Neural cell (in vitro differentiated cells): ENCODE measurements at regions not wholly inside any gene's neighbourhood (a gene's known extent, or its start where the extent isn't known, plus 50 kb on each side); places are given as distances from the start of the nearest gene placed in this dataset.

ENCODE experiments used
- EP300 ChIP-seq: fragments of 450-650 bp; conservative IDR thresholded peaks from 2 replicates; pipeline ENCODE4 v1.6.1; 2014; ENCODE audit warnings: antibody characterized with exemption, mild to moderate bottlenecking, moderate library complexity; ENCODE audit not compliant: poor library complexity, severe bottlenecking
- EZH2 ChIP-seq: fragments of 200-600, 300-800 bp; shearing (Covaris generic), sonication (generic); IDR thresholded peaks from 2 replicates; pipeline ENCODE4 v1.6.1; 2014; ENCODE audit warnings: antibody characterized with exemption, low read length, borderline replicate concordance, mild to moderate bottlenecking; ENCODE audit not compliant: insufficient read depth, poor library complexity, severe bottlenecking
- MXI1 ChIP-seq: fragments of 450-650 bp; conservative IDR thresholded peaks from 2 replicates; pipeline ENCODE4 v1.6.1; 2014; ENCODE audit warnings: antibody characterized with exemption, mild to moderate bottlenecking; ENCODE audit not compliant: poor library complexity, severe bottlenecking
- POLR2AphosphoS5 ChIP-seq: IDR thresholded peaks from 2 replicates; pipeline ENCODE4 v1.6.1; 2012
- RAD21 ChIP-seq: fragments of 450-650 bp; conservative IDR thresholded peaks from 2 replicates; pipeline ENCODE4 v1.6.1; 2014; ENCODE audit warnings: antibody characterized with exemption, mild to moderate bottlenecking, moderate library complexity
- SMC3 ChIP-seq: fragments of 450-650 bp; conservative IDR thresholded peaks from 2 replicates; pipeline ENCODE4 v1.6.1; 2014; ENCODE audit warnings: antibody characterized with exemption, mild to moderate bottlenecking, moderate library complexity; ENCODE audit not compliant: poor library complexity
- TAF1 ChIP-seq: IDR thresholded peaks from 2 replicates; pipeline ENCODE4 v1.6.1; 2012; ENCODE audit warnings: low read depth
- TF ChIP-seq, protein P1 (sequence below): fragments of 450-650 bp; IDR thresholded peaks from 2 replicates; pipeline ENCODE4 v1.5.1; 2014; ENCODE audit warnings: antibody characterized with exemption, mild to moderate bottlenecking, moderate library complexity; ENCODE audit not compliant: poor library complexity, severe bottlenecking
- TF ChIP-seq, protein P2 (sequence below): IDR thresholded peaks from 2 replicates; pipeline ENCODE4 v1.6.1; 2012; ENCODE audit warnings: borderline replicate concordance

DNA sequence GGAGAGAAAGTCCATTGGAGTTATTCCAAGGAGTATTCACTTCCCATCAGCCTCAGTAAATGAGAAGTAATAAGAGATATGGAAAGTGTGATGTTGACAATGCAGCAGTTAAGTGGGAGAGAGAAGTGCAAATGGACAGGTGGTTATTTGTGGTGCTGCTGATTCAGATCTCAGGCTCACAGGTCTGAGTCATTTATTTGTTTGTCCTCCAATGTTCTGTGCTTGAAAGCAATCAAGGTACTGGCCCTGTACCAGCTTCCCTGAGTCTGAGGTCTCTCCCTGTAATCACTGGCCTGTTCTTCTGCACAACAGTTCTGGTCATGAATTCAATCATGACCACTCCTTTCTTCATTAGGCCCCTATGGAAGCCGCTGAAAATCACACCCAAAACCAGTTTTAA lies 827.7 kb downstream of the MAFB start:
- TF ChIP-seq POLR2AphosphoS5 (no peak), TAF1 (no peak), EP300 (no peak), SMC3 (no peak), EZH2 (no peak), MXI1 (no peak), RAD21 (no peak)
- TF ChIP-seq, protein P1, sequence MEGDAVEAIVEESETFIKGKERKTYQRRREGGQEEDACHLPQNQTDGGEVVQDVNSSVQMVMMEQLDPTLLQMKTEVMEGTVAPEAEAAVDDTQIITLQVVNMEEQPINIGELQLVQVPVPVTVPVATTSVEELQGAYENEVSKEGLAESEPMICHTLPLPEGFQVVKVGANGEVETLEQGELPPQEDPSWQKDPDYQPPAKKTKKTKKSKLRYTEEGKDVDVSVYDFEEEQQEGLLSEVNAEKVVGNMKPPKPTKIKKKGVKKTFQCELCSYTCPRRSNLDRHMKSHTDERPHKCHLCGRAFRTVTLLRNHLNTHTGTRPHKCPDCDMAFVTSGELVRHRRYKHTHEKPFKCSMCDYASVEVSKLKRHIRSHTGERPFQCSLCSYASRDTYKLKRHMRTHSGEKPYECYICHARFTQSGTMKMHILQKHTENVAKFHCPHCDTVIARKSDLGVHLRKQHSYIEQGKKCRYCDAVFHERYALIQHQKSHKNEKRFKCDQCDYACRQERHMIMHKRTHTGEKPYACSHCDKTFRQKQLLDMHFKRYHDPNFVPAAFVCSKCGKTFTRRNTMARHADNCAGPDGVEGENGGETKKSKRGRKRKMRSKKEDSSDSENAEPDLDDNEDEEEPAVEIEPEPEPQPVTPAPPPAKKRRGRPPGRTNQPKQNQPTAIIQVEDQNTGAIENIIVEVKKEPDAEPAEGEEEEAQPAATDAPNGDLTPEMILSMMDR: no peak
- TF ChIP-seq, protein P2, sequence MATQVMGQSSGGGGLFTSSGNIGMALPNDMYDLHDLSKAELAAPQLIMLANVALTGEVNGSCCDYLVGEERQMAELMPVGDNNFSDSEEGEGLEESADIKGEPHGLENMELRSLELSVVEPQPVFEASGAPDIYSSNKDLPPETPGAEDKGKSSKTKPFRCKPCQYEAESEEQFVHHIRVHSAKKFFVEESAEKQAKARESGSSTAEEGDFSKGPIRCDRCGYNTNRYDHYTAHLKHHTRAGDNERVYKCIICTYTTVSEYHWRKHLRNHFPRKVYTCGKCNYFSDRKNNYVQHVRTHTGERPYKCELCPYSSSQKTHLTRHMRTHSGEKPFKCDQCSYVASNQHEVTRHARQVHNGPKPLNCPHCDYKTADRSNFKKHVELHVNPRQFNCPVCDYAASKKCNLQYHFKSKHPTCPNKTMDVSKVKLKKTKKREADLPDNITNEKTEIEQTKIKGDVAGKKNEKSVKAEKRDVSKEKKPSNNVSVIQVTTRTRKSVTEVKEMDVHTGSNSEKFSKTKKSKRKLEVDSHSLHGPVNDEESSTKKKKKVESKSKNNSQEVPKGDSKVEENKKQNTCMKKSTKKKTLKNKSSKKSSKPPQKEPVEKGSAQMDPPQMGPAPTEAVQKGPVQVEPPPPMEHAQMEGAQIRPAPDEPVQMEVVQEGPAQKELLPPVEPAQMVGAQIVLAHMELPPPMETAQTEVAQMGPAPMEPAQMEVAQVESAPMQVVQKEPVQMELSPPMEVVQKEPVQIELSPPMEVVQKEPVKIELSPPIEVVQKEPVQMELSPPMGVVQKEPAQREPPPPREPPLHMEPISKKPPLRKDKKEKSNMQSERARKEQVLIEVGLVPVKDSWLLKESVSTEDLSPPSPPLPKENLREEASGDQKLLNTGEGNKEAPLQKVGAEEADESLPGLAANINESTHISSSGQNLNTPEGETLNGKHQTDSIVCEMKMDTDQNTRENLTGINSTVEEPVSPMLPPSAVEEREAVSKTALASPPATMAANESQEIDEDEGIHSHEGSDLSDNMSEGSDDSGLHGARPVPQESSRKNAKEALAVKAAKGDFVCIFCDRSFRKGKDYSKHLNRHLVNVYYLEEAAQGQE: no peak
